Middle frontal gyrus (tissue), 1 donor: ENCODE measurements at regions not wholly inside any gene's neighbourhood (a gene's known extent, or its start where the extent isn't known, plus 50 kb on each side); places are given as distances from the start of the nearest gene placed in this dataset.

Source experiments
- DNase-seq: peaks from one replicate; pipeline ENCODE4 v3.0.0-alpha.2; 2015; ENCODE audit warnings: low spot score; ENCODE audit errors: extremely low spot score

GRCh38 chr2:41457026-41457425 is 590.8 kb upstream of the PKDCC start:
- no peak for DNase-seq

GRCh38 chr2:41460661-41461060 is 587.2 kb upstream of the PKDCC start:
- no peak for DNase-seq

GRCh38 chr2:41464395-41464794 is 583.4 kb upstream of the PKDCC start:
- DNase-seq, result no peak

GRCh38 chr2:41475959-41476358 is 571.9 kb upstream of the PKDCC start:
- DNase-seq, result no peak

GRCh38 chr2:41482659-41483058 is 565.2 kb upstream of the PKDCC start:
- no peak for DNase-seq

GRCh38 chr2:41483226-41483625 is 564.6 kb upstream of the PKDCC start:
- no peak for DNase-seq

- no peak for DNase-seq
Observed at GRCh38 chr2:41483982-41484857, 563.6 kb upstream of the PKDCC start.

GRCh38 chr2:41484858-41485234 is 563.0 kb upstream of the PKDCC start:
- DNase-seq, result no peak

- no peak for DNase-seq
Observed at GRCh38 chr2:41486948-41487347, 560.9 kb upstream of the PKDCC start.

GRCh38 chr2:41488888-41489287 is 558.9 kb upstream of the PKDCC start:
- DNase-seq, result no peak

GRCh38 chr2:41489638-41490037 is 558.2 kb upstream of the PKDCC start:
- DNase-seq, result no peak

- DNase-seq, result no peak
Observed at GRCh38 chr2:41495050-41495449, 552.8 kb upstream of the PKDCC start.

GRCh38 chr2:41496908-41497307 is 550.9 kb upstream of the PKDCC start:
- DNase-seq, result no peak

GRCh38 chr2:41498781-41499180 is 549.0 kb upstream of the PKDCC start:
- DNase-seq, result no peak

- no peak for DNase-seq
Observed at GRCh38 chr2:41500895-41501294, 546.9 kb upstream of the PKDCC start.

- DNase-seq, result no peak
Observed at GRCh38 chr2:41502752-41503151, 545.1 kb upstream of the PKDCC start.

GRCh38 chr2:41504532-41504931 is 543.3 kb upstream of the PKDCC start:
- no peak for DNase-seq

- DNase-seq, result no peak
Observed at GRCh38 chr2:41510108-41510507, 537.7 kb upstream of the PKDCC start.

- DNase-seq, result no peak
Observed at GRCh38 chr2:41521211-41521610, 526.6 kb upstream of the PKDCC start.

- DNase-seq, result no peak
Observed at GRCh38 chr2:41527525-41528323, 520.1 kb upstream of the PKDCC start.

GRCh38 chr2:41535575-41535974 is 512.2 kb upstream of the PKDCC start:
- DNase-seq, result no peak

GRCh38 chr2:41540272-41540998 is 507.4 kb upstream of the PKDCC start:
- DNase-seq, result no peak
